OCI-LY3 (cell line): ENCODE measurements at regions not wholly inside any gene's neighbourhood (a gene's known extent, or its start where the extent isn't known, plus 50 kb on each side); places are given as distances from the start of the nearest gene placed in this dataset.

Experiments
- H2AFZ ChIP-seq: fragments of 200-600, 300-600 bp; shearing (Covaris generic); 2 replicates; pipeline ENCODE4 v1.6.0; 2014; ENCODE audit warnings: antibody characterized with exemption, low read depth, low read length
- H3K27ac ChIP-seq: fragments of 200-600, 300-600 bp; sonication (generic); 2 replicates; pipeline ENCODE4 v1.5.1; 2014; ENCODE audit warnings: mild to moderate bottlenecking, low read length, moderate library complexity, mixed read lengths
- H3K27me3 ChIP-seq: fragments of 200-600, 300-600 bp; sonication (generic); 2 replicates; pipeline ENCODE4 v1.6.1; 2014; ENCODE audit warnings: low read depth, low read length, mixed read lengths
- H3K36me3 ChIP-seq: fragments of 200-600, 300-600 bp; sonication (generic); replicated peaks from 2 replicates; pipeline ENCODE3; 2014; ENCODE audit warnings: low read depth, low read length, mixed read lengths
- H3K4me1 ChIP-seq: fragments of 300-600, 200-600 bp; sonication (generic); 2 replicates; pipeline ENCODE4 v1.6.1; 2014; ENCODE audit warnings: low read length, mixed read lengths
- H3K4me2 ChIP-seq: fragments of 200-600, 300-600 bp; sonication (generic); 2 replicates; pipeline ENCODE4 v1.6.1; 2014; ENCODE audit warnings: low read length, mixed read lengths
- H3K4me3 ChIP-seq: fragments of 300-600, 200-600 bp; sonication (generic); 2 replicates; pipeline ENCODE4 v1.5.1; 2014; ENCODE audit warnings: antibody characterized with exemption, mild to moderate bottlenecking, low read length, moderate library complexity
- H3K79me2 ChIP-seq: fragments of 300-600, 200-600 bp; shearing (Covaris generic); 2 replicates; pipeline ENCODE4 v1.6.1; 2014; ENCODE audit warnings: mild to moderate bottlenecking, low read length, mixed read lengths
- H3K9ac ChIP-seq: fragments of 300-600, 200-600 bp; shearing (Covaris generic); 2 replicates; pipeline ENCODE4 v1.6.0; 2014; ENCODE audit warnings: mild to moderate bottlenecking, low read length, moderate library complexity
- H3K9me3 ChIP-seq: fragments of 200-600, 300-600 bp; shearing (Covaris generic); 2 replicates; pipeline ENCODE4 v1.6.1; 2014; ENCODE audit warnings: low read length, mixed read lengths; ENCODE audit not compliant: insufficient read depth
- H4K20me1 ChIP-seq: fragments of 200-600, 300-600 bp; sonication (generic); 2 replicates; pipeline ENCODE4 v1.6.1; 2016; ENCODE audit warnings: low read length, mixed read lengths; ENCODE audit not compliant: insufficient read depth
- EZH2phosphoT487 ChIP-seq: fragments of 200-600 bp; shearing (Covaris generic); IDR thresholded peaks from 2 replicates; pipeline ENCODE4 v1.6.1; 2018; ENCODE audit warnings: antibody characterized with exemption, mixed run types, low read depth
- TF ChIP-seq, protein P1 (sequence below): fragments of 200-600, 300-600 bp; sonication (generic); IDR thresholded peaks from 2 replicates; pipeline ENCODE4 v1.5.1; 2014; ENCODE audit warnings: antibody characterized with exemption, low read length, low read depth

DNA sequence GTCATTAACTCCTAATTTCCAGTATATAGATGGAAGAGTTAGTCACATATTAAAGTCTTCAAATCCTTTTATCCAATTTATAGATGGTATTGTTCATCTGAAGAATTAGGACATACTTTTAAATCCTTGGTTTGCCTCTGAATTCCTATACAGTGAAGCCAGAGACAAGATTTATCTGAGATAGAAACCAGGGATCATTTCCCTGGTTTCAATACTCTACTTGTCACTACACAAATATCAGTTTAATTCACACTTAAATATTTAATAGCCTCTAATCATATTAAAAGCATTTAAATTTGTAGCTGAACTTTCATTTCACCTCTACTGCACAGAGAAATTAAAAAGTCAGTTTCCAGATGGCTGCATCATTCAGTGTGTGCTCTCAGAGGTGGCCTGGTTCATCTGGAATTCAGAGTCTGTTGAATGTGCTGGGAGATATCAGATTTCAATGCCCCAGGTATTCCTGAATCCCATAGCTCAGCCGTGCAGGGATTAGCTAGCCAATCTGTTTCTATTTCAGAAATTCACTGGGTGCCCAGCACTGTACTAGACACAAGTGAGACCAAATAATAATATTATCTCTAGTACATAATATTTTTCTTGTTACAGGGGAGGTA, 344.3 kb downstream of the AASDHPPT start:
- no peaks in the 10 kb centered on the region for H3K4me1 ChIP-seq
- no peaks in the 10 kb centered on the region for H3K9me3 ChIP-seq
- no peaks in the 10 kb centered on the region for H4K20me1 ChIP-seq
- no peaks in the 10 kb centered on the region for H3K36me3 ChIP-seq
- H3K9ac ChIP-seq, result no peak overlapping the region
- H2AFZ ChIP-seq, result no peak overlapping the region
- H3K4me2 ChIP-seq, result no peak overlapping the region
- H3K27ac ChIP-seq, result no peak overlapping the region
- TF ChIP-seq, protein P1, sequence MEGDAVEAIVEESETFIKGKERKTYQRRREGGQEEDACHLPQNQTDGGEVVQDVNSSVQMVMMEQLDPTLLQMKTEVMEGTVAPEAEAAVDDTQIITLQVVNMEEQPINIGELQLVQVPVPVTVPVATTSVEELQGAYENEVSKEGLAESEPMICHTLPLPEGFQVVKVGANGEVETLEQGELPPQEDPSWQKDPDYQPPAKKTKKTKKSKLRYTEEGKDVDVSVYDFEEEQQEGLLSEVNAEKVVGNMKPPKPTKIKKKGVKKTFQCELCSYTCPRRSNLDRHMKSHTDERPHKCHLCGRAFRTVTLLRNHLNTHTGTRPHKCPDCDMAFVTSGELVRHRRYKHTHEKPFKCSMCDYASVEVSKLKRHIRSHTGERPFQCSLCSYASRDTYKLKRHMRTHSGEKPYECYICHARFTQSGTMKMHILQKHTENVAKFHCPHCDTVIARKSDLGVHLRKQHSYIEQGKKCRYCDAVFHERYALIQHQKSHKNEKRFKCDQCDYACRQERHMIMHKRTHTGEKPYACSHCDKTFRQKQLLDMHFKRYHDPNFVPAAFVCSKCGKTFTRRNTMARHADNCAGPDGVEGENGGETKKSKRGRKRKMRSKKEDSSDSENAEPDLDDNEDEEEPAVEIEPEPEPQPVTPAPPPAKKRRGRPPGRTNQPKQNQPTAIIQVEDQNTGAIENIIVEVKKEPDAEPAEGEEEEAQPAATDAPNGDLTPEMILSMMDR, result no peak
- TF ChIP-seq EZH2phosphoT487, result no peak
- no peaks in the 10 kb centered on the region for H3K27me3 ChIP-seq
- H3K4me3 ChIP-seq, result no peak overlapping the region
- no peaks in the 10 kb centered on the region for H3K79me2 ChIP-seq

DNA sequence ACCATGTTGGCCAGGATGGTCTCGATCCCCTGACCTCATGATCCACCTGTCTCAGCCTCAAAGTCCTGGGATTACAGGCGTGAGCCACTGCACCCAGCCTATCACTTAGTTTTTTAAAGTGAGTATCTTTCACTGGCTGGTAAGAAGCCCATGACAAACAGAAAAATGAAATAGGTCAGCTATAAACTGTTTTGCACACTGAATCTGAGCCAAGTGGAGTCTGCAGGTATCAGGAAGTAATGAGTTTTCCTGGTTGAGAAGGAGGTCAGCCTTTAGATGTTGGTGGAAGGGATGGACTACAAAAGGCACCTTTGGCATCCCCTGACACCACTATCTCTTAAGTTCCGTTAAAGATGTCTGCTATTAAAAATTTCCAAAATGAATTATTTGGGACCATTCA, 345.1 kb downstream of the AASDHPPT start:
- Histone ChIP-seq H3K27me3 (no peaks in the 10 kb centered on the region), H3K4me2 (no peak overlapping the region), H3K27ac (no peak overlapping the region), H3K4me3 (no peak overlapping the region), H3K36me3 (no peaks in the 10 kb centered on the region), H3K9ac (no peak overlapping the region), H2AFZ (no peak overlapping the region), H3K9me3 (no peaks in the 10 kb centered on the region), H3K4me1 (no peaks in the 10 kb centered on the region), H3K79me2 (no peaks in the 10 kb centered on the region), H4K20me1 (no peaks in the 10 kb centered on the region)
- TF ChIP-seq, protein P1, result no peak
- no peak for TF ChIP-seq EZH2phosphoT487

DNA sequence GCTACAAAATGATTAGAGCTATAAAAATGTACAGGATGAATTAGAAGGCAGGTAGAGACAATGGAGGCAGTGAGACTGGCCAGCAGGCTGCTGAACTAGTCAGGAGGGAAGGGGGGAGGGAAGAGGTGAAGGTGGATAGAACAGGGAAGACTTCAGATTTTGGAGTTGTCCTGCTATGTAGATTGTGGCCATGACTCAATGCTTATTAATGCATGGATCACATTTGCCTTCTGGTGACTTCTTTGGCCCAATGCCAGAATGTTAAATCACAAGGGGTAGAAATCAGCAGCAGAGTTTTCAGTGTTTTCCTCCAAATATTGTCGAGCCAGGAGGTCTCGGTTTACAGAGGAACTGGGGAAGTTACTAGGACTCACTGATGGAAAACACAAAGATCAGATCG, 346.6 kb downstream of the AASDHPPT start:
- Histone ChIP-seq H3K4me1 (no peaks in the 10 kb centered on the region), H3K9me3 (no peaks in the 10 kb centered on the region), H3K4me3 (no peak overlapping the region), H3K36me3 (no peaks in the 10 kb centered on the region), H3K9ac (no peak overlapping the region), H2AFZ (no peak overlapping the region), H3K4me2 (no peak overlapping the region), H3K27ac (no peak overlapping the region), H4K20me1 (no peaks in the 10 kb centered on the region), H3K79me2 (no peaks in the 10 kb centered on the region), H3K27me3 (no peaks in the 10 kb centered on the region)
- TF ChIP-seq EZH2phosphoT487, result no peak
- TF ChIP-seq, protein P1, result no peak

DNA sequence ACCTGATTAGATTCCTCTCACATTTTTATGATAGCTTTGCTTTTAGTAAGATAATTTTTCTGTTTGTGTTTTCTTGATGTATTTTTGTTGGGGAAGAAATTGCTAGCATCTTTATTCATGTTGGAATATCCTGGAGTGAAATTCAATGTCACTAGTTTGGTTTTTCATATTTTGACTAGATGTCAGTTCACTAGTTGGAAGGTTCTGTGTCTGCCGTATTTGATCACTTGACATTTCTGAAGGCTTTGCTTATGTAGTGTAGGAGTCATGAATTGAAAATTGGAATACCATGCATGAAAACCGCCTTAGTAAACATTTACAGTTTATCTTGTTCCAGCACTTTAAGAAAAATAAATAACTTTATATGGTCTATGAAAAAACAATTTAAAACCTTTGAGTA, 348.4 kb downstream of the AASDHPPT start:
- Histone ChIP-seq H3K9ac (no peak overlapping the region), H3K4me3 (no peak overlapping the region), H3K79me2 (no peaks in the 10 kb centered on the region), H2AFZ (no peak overlapping the region), H3K9me3 (no peaks in the 10 kb centered on the region), H3K36me3 (no peaks in the 10 kb centered on the region), H3K27me3 (no peaks in the 10 kb centered on the region), H3K4me2 (no peak overlapping the region), H3K4me1 (no peaks in the 10 kb centered on the region), H3K27ac (no peak overlapping the region), H4K20me1 (no peaks in the 10 kb centered on the region)
- TF ChIP-seq EZH2phosphoT487, result no peak
- TF ChIP-seq, protein P1, result no peak
